ENCODE measurements at regions not wholly inside any gene's neighbourhood (a gene's known extent, or its start where the extent isn't known, plus 50 kb on each side); places are given as distances from the start of the nearest gene placed in this dataset.

- ChIA-PET POLR2A (no interaction called here), CTCF (no interaction called here)
- Mint-ChIP-seq H3K27ac (no peak overlapping the region), H3K4me1 (peaks cover 37% of the 10 kb centered on the region), H3K27me3 (ENCODE audit: low read depth) (no peaks in the 10 kb centered on the region; the same call in 1 of the 2 replicates), H3K9me3 (no peaks in the 10 kb centered on the region), H3K4me3 (no peak overlapping the region), H3K36me3 (no peaks in the 10 kb centered on the region)
- no peak for ATAC-seq
- TF ChIP-seq PREB (CRISPR knock-in tag; IDR thresholded peaks at IDR 0.05; ENCODE audit: borderline replicate concordance) (no peak), AR (CRISPR knock-in tag; IDR thresholded peaks at IDR 0.05) (no peak), IRF2 (CRISPR knock-in tag; IDR thresholded peaks at IDR 0.05; ENCODE audit: borderline replicate concordance, low read depth) (no peak), SP1 (CRISPR knock-in tag; conservative IDR thresholded peaks at IDR 0.05) (no peak), E2F4 (CRISPR knock-in tag; IDR thresholded peaks at IDR 0.05; ENCODE audit: borderline replicate concordance, low read depth) (no peak), ERG (CRISPR knock-in tag; IDR thresholded peaks at IDR 0.05) (no peak), ATF6 (CRISPR knock-in tag; IDR thresholded peaks at IDR 0.05) (no peak), USF1 (CRISPR knock-in tag; IDR thresholded peaks at IDR 0.05) (no peak), NFATC4 (CRISPR knock-in tag; IDR thresholded peaks at IDR 0.05) (no peak), FOXK1 (CRISPR knock-in tag; IDR thresholded peaks at IDR 0.05) (no peak), RELA (CRISPR knock-in tag; IDR thresholded peaks at IDR 0.05; ENCODE audit: borderline replicate concordance) (no peak)
- no peak for DNase-seq (ENCODE audit: low spot score)
Observed at GRCh38 chr11:134480136-134480712, 68.2 kb upstream of the B3GAT1 start.

- ATAC-seq = no peak
- Mint-ChIP-seq H3K4me1 (peaks cover 37% of the 10 kb centered on the region), H3K4me3 (no peak overlapping the region), H3K9me3 (no peaks in the 10 kb centered on the region), H3K36me3 (no peaks in the 10 kb centered on the region), H3K27me3 (ENCODE audit: low read depth) (no peaks in the 10 kb centered on the region), H3K27ac (no peak overlapping the region)
- ChIA-PET POLR2A (no interaction called here), CTCF (no interaction called here)
- DNase-seq (ENCODE audit: low spot score) = no peak
- TF ChIP-seq ZNF396 (CRISPR knock-in tag; IDR thresholded peaks at IDR 0.05; ENCODE audit: borderline replicate concordance) (no peak), ZNF281 (CRISPR knock-in tag; IDR thresholded peaks at IDR 0.05) (no peak), FOXJ3 (CRISPR knock-in tag; IDR thresholded peaks at IDR 0.05; ENCODE audit: borderline replicate concordance) (no peak), NFE2L1 (CRISPR knock-in tag; IDR thresholded peaks at IDR 0.05) (no peak), ZNF512 (CRISPR knock-in tag; IDR thresholded peaks at IDR 0.05; ENCODE audit: borderline replicate concordance) (no peak), GRHL2 (CRISPR knock-in tag; IDR thresholded peaks at IDR 0.05; ENCODE audit: insufficient replicate concordance, severe bottlenecking) (no peak), MLX (CRISPR knock-in tag; IDR thresholded peaks at IDR 0.05) (no peak)
Observed at GRCh38 chr11:134479206-134480135, 67.4 kb upstream of the B3GAT1 start.

All from WTC11 (cell line).